ENCODE measurements at regions not wholly inside any gene's neighbourhood (a gene's known extent, or its start where the extent isn't known, plus 50 kb on each side); places are given as distances from the start of the nearest gene placed in this dataset.

DNA sequence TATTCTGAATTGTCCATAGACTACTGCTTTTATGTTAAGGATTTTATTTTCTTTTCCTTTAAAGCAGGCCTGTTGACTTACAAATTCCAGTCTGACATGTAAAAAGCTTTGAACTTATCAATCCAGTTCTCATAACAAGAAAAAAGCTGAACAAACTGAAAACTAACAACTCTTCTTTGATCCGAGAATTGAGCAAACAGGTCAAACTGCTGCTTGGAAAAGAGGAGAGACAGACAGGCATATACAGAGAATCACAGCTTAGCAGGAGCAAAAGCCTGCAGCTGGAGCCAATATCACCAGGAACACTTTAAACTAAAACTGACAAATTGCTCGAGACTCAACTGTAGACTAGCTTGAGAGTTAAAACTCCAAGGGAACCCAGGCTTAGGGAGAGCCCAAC, 85.8 kb downstream of the HINT1 start:
- ATAC-seq (ENCODE audit: low FRiP score): no peak
- DNase-seq (ENCODE audit: low spot score): no peak
- TF ChIP-seq, protein P1, sequence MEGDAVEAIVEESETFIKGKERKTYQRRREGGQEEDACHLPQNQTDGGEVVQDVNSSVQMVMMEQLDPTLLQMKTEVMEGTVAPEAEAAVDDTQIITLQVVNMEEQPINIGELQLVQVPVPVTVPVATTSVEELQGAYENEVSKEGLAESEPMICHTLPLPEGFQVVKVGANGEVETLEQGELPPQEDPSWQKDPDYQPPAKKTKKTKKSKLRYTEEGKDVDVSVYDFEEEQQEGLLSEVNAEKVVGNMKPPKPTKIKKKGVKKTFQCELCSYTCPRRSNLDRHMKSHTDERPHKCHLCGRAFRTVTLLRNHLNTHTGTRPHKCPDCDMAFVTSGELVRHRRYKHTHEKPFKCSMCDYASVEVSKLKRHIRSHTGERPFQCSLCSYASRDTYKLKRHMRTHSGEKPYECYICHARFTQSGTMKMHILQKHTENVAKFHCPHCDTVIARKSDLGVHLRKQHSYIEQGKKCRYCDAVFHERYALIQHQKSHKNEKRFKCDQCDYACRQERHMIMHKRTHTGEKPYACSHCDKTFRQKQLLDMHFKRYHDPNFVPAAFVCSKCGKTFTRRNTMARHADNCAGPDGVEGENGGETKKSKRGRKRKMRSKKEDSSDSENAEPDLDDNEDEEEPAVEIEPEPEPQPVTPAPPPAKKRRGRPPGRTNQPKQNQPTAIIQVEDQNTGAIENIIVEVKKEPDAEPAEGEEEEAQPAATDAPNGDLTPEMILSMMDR (IDR thresholded peaks at IDR 0.05): no peak

DNA sequence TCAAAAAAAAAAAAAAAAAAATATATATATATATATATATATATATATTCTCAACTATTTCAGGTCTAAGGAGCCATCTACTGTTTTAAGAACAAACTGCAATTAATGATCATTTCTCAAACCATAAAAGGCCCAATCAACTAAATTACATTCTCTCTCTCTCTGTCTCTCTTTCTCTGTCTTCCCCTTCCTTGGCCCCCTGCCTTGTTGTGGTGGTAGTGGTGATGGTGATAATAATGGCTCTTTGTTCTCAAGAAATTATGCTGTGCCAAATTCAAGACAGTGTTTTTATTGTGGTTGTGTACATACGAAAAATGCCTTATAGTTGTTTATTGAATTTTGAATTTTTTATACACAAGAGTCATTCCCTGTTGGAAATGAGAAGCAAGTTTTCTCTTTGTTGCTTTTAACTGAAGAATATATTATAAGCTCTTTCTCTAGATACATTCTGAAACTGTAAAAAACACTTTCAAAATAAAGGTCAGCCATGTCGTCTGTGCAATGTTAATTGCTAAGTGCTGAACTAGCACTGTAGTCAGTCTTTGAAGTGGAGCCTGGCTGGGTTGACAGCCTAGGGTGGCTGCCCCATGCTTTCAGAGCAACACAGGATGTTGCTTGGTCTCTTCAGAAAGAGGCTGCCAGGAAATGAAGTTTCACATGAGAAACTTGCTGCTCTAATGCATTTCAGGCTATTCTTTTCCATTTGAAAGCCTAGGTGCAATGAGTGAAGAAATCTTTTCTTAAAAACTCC, 96.0 kb downstream of the HINT1 start:
- TF ChIP-seq, protein P1 (IDR thresholded peaks at IDR 0.05): no peak

DNA sequence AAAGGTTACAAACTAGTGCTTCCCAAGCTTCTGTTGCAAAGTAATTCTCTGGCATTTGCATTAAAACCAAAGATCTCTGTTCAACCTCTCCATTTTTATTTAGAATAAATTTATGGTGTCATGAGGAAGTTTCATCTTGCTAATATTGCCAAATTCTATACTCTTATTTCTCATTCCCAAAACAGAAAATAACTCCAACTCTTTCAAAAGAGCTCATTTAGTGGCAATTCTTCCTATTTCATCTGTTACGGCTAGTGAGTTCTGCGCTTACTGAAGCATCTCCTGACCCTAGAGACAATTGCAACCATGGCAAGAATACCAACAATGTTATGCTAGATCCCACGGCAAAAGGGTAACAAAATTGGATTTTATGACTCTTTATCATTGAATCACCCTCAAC, 97.0 kb downstream of the HINT1 start:
- TF ChIP-seq, protein P1 (IDR thresholded peaks at IDR 0.05): no peak
- DNase-seq (ENCODE audit: low spot score) (no peak), ATAC-seq (ENCODE audit: low FRiP score) (no peak)

More for the DNA sequence above, 96.0 kb downstream of the HINT1 start:
- ATAC-seq (ENCODE audit: low FRiP score) (no peak), DNase-seq (ENCODE audit: low spot score) (no peak)

DNA sequence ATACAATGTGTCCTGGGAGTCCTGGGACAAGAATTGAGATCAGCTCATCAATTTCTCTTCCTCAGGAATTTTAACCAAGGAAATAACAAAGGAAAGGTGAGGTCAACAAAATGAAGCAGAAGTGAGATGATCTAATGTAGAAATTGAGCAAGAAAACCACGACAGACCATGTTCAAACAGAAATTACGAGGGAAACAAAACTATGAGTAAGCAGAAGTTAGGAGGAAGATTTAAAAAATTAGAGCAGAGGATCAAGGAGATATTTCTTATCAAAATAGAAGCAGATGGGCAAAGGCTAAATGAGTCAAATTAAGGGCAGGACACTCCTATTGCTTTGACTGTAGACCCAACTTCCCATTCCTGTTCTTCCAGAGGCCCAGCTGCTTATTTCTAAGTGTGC, 97.4 kb downstream of the HINT1 start:
- TF ChIP-seq, protein P1 (IDR thresholded peaks at IDR 0.05): no peak
- ATAC-seq (ENCODE audit: low FRiP score) (no peak), DNase-seq (ENCODE audit: low spot score) (no peak)

DNA sequence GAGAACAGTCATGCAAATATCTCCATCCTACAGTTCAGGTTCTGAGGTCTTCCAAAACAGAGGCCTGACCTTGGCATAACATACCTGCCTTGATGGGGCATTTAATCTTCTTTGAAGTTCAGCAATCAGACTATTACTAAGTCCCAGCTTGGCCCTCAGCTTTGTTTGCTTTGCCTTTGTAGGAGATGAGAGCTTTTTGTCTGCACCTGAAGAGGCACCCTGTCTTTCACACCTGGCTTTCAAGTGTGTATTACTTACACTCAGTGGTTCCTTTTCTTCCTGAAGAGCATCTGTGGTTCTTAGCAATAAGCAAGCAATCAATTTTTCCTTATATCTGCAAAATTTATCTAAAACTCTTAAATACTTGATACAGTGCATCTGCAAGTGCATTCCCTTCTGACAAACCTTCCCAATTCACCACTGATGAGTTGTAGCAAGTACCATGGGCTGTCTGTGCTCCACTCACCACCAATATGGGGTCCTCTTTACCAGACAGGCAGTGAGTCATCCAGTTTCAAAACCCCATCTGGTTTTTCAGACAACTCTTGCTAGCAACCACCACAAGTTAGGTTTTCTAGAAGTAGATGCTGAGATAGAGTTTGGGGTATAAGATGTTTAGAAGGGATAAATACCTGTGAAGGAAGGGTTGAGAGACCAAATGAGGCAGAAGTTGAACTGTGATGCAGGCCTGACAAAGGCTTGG, 100.2 kb downstream of the HINT1 start:
- TF ChIP-seq, protein P1 (IDR thresholded peaks at IDR 0.05): no peak
- no peak for ATAC-seq (ENCODE audit: low FRiP score)

DNA sequence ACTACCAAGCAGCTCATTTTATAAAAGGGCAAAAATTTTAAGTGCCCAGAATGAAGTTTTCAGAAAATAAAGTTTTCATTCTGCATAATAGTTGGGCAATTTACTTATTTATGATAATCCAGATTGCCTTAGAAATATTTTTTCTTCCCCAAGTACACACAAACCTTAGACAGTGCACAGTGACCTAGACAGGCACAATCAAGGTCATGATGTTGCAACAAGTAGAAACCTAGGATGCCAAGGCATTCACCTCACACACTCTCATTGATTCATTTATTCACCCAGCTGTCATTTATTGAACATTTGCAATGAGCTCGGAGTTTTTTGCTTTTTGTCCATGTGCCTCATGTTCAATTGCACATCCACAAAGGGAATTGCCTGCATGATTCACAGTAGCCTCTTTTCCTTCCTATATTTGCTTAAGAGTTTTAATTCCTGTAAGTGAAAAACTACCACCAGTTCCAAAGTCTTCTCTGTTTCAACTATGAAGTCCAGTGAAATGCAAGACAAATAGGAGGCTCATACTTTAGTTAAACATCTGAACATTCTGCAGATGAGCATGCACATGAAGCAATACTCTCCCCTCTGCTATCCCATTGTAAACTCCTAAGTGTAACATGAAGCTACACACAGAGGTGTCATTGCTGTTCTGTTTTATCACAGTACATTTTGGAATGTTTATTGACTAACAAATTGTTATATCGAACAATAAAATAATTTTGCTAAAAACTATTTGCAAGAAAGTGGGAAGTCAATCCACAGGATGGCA, 122.9 kb downstream of the HINT1 start:
- TF ChIP-seq, protein P1 (IDR thresholded peaks at IDR 0.05): no peak
- no peak for ATAC-seq (ENCODE audit: low FRiP score)
- no peak for DNase-seq (ENCODE audit: low spot score)

More for the DNA sequence above, 100.2 kb downstream of the HINT1 start:
- no peak for DNase-seq (ENCODE audit: low spot score)
